WTC11 (cell line): ENCODE measurements at regions not wholly inside any gene's neighbourhood (a gene's known extent, or its start where the extent isn't known, plus 50 kb on each side); places are given as distances from the start of the nearest gene placed in this dataset.

Source experiments
- CBFB ChIP-seq: sonication (generic); formaldehyde crosslinking; IDR thresholded peaks from 2 replicates; pipeline ENCODE4 v1.8.1; 2022; ENCODE audit warnings: mild to moderate bottlenecking, low read depth, missing genetic modification reagents
- ZNF317 ChIP-seq: sonication (generic); formaldehyde crosslinking; IDR thresholded peaks from 2 replicates; pipeline ENCODE4 v1.8.1; 2023; ENCODE audit warnings: low read depth, mild to moderate bottlenecking, moderate library complexity, missing genetic modification reagents, borderline replicate concordance
- TF ChIP-seq, protein P1 (sequence below): fragments of 200-600 bp; IDR thresholded peaks from 2 replicates; pipeline ENCODE4 v1.8.0; 2022; ENCODE audit warnings: antibody characterized with exemption
- TF ChIP-seq, protein P2 (sequence below): sonication (generic); formaldehyde crosslinking; IDR thresholded peaks from 2 replicates; pipeline ENCODE4 v1.8.0; 2022; ENCODE audit warnings: missing genetic modification reagents
- TF ChIP-seq, protein P3 (sequence below): fragments of 250-450 bp; sonication (Bioruptor Pico); IDR thresholded peaks from 2 replicates; pipeline ENCODE4 v1.9.0; 2021; ENCODE audit warnings: mild to moderate bottlenecking
- TF ChIP-seq, protein P4 (sequence below): sonication (generic); formaldehyde crosslinking; IDR thresholded peaks from 2 replicates; pipeline ENCODE4 v1.8.0; 2022; ENCODE audit warnings: mild to moderate bottlenecking, missing genetic modification reagents
- TF ChIP-seq, protein P5 (sequence below): sonication (generic); formaldehyde crosslinking; IDR thresholded peaks from 2 replicates; pipeline ENCODE4 v1.8.0; 2022; ENCODE audit warnings: mild to moderate bottlenecking, missing genetic modification reagents
- TF ChIP-seq, protein P6 (sequence below): fragments of 250-450 bp; sonication (Bioruptor Pico); IDR thresholded peaks from 2 replicates; pipeline ENCODE4 v2.1.2; 2022; ENCODE audit warnings: mild to moderate bottlenecking, moderate library complexity
- TF ChIP-seq, protein P7 (sequence below): sonication (generic); formaldehyde crosslinking; IDR thresholded peaks from 2 replicates; pipeline ENCODE4 v1.8.1; 2023; ENCODE audit warnings: mild to moderate bottlenecking, missing genetic modification reagents, moderate library complexity

DNA sequence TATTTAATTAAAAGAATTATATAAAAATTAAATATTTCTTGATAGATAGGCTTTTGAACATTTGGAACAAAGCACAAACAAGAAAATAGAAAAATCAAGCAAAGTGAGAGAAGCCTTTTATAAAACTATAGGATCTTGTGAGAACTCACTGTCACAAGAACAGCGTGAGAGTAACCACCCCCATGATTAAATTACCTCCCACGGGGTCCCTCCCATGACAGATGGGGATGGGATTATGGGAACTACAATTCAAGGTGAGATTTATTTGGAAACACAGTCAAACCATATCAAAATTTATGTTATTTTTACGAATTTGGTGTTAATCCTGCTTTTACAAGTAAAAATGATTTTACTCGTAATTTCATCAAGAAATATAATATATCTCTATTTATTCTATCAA lies 1136.1 kb upstream of the POT1 start:
- TF ChIP-seq, protein P1, sequence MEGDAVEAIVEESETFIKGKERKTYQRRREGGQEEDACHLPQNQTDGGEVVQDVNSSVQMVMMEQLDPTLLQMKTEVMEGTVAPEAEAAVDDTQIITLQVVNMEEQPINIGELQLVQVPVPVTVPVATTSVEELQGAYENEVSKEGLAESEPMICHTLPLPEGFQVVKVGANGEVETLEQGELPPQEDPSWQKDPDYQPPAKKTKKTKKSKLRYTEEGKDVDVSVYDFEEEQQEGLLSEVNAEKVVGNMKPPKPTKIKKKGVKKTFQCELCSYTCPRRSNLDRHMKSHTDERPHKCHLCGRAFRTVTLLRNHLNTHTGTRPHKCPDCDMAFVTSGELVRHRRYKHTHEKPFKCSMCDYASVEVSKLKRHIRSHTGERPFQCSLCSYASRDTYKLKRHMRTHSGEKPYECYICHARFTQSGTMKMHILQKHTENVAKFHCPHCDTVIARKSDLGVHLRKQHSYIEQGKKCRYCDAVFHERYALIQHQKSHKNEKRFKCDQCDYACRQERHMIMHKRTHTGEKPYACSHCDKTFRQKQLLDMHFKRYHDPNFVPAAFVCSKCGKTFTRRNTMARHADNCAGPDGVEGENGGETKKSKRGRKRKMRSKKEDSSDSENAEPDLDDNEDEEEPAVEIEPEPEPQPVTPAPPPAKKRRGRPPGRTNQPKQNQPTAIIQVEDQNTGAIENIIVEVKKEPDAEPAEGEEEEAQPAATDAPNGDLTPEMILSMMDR: no peak
- no peak for TF ChIP-seq CBFB (CRISPR knock-in tag)
- TF ChIP-seq, protein P2, sequence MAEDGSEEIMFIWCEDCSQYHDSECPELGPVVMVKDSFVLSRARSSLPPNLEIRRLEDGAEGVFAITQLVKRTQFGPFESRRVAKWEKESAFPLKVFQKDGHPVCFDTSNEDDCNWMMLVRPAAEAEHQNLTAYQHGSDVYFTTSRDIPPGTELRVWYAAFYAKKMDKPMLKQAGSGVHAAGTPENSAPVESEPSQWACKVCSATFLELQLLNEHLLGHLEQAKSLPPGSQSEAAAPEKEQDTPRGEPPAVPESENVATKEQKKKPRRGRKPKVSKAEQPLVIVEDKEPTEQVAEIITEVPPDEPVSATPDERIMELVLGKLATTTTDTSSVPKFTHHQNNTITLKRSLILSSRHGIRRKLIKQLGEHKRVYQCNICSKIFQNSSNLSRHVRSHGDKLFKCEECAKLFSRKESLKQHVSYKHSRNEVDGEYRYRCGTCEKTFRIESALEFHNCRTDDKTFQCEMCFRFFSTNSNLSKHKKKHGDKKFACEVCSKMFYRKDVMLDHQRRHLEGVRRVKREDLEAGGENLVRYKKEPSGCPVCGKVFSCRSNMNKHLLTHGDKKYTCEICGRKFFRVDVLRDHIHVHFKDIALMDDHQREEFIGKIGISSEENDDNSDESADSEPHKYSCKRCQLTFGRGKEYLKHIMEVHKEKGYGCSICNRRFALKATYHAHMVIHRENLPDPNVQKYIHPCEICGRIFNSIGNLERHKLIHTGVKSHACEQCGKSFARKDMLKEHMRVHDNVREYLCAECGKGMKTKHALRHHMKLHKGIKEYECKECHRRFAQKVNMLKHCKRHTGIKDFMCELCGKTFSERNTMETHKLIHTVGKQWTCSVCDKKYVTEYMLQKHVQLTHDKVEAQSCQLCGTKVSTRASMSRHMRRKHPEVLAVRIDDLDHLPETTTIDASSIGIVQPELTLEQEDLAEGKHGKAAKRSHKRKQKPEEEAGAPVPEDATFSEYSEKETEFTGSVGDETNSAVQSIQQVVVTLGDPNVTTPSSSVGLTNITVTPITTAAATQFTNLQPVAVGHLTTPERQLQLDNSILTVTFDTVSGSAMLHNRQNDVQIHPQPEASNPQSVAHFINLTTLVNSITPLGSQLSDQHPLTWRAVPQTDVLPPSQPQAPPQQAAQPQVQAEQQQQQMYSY (CRISPR knock-in tag): no peak
- TF ChIP-seq, protein P3, sequence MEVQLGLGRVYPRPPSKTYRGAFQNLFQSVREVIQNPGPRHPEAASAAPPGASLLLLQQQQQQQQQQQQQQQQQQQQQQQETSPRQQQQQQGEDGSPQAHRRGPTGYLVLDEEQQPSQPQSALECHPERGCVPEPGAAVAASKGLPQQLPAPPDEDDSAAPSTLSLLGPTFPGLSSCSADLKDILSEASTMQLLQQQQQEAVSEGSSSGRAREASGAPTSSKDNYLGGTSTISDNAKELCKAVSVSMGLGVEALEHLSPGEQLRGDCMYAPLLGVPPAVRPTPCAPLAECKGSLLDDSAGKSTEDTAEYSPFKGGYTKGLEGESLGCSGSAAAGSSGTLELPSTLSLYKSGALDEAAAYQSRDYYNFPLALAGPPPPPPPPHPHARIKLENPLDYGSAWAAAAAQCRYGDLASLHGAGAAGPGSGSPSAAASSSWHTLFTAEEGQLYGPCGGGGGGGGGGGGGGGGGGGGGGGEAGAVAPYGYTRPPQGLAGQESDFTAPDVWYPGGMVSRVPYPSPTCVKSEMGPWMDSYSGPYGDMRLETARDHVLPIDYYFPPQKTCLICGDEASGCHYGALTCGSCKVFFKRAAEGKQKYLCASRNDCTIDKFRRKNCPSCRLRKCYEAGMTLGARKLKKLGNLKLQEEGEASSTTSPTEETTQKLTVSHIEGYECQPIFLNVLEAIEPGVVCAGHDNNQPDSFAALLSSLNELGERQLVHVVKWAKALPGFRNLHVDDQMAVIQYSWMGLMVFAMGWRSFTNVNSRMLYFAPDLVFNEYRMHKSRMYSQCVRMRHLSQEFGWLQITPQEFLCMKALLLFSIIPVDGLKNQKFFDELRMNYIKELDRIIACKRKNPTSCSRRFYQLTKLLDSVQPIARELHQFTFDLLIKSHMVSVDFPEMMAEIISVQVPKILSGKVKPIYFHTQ (CRISPR knock-in tag): no peak
- no peak for TF ChIP-seq ZNF317
- TF ChIP-seq, protein P4, sequence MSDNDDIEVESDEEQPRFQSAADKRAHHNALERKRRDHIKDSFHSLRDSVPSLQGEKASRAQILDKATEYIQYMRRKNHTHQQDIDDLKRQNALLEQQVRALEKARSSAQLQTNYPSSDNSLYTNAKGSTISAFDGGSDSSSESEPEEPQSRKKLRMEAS (CRISPR knock-in tag): no peak
- TF ChIP-seq, protein P5, sequence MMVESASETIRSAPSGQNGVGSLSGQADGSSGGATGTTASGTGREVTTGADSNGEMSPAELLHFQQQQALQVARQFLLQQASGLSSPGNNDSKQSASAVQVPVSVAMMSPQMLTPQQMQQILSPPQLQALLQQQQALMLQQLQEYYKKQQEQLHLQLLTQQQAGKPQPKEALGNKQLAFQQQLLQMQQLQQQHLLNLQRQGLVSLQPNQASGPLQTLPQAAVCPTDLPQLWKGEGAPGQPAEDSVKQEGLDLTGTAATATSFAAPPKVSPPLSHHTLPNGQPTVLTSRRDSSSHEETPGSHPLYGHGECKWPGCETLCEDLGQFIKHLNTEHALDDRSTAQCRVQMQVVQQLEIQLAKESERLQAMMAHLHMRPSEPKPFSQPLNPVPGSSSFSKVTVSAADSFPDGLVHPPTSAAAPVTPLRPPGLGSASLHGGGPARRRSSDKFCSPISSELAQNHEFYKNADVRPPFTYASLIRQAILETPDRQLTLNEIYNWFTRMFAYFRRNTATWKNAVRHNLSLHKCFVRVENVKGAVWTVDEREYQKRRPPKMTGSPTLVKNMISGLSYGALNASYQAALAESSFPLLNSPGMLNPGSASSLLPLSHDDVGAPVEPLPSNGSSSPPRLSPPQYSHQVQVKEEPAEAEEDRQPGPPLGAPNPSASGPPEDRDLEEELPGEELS (CRISPR knock-in tag): no peak
- TF ChIP-seq, protein P6, sequence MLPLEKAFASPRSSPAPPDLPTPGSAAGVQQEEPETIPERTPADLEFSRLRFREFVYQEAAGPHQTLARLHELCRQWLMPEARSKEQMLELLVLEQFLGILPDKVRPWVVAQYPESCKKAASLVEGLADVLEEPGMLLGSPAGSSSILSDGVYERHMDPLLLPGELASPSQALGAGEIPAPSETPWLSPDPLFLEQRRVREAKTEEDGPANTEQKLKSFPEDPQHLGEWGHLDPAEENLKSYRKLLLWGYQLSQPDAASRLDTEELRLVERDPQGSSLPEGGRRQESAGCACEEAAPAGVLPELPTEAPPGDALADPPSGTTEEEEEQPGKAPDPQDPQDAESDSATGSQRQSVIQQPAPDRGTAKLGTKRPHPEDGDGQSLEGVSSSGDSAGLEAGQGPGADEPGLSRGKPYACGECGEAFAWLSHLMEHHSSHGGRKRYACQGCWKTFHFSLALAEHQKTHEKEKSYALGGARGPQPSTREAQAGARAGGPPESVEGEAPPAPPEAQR: no peak
- TF ChIP-seq, protein P7, sequence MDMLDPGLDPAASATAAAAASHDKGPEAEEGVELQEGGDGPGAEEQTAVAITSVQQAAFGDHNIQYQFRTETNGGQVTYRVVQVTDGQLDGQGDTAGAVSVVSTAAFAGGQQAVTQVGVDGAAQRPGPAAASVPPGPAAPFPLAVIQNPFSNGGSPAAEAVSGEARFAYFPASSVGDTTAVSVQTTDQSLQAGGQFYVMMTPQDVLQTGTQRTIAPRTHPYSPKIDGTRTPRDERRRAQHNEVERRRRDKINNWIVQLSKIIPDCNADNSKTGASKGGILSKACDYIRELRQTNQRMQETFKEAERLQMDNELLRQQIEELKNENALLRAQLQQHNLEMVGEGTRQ (CRISPR knock-in tag): no peak
